ENCODE measurements at regions not wholly inside any gene's neighbourhood (a gene's known extent, or its start where the extent isn't known, plus 50 kb on each side); places are given as distances from the start of the nearest gene placed in this dataset.

- Histone ChIP-seq H3K27me3 (ENCODE audit: low read depth) (no peaks in the 10 kb centered on the region), H3K4me1 (no peaks in the 10 kb centered on the region), H3K36me3 (no peaks in the 10 kb centered on the region), H3K27ac (no peak overlapping the region), H3K4me3 (no peak overlapping the region), H3K9me3 (no peaks in the 10 kb centered on the region)
- TF ChIP-seq, protein P1, sequence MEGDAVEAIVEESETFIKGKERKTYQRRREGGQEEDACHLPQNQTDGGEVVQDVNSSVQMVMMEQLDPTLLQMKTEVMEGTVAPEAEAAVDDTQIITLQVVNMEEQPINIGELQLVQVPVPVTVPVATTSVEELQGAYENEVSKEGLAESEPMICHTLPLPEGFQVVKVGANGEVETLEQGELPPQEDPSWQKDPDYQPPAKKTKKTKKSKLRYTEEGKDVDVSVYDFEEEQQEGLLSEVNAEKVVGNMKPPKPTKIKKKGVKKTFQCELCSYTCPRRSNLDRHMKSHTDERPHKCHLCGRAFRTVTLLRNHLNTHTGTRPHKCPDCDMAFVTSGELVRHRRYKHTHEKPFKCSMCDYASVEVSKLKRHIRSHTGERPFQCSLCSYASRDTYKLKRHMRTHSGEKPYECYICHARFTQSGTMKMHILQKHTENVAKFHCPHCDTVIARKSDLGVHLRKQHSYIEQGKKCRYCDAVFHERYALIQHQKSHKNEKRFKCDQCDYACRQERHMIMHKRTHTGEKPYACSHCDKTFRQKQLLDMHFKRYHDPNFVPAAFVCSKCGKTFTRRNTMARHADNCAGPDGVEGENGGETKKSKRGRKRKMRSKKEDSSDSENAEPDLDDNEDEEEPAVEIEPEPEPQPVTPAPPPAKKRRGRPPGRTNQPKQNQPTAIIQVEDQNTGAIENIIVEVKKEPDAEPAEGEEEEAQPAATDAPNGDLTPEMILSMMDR (IDR thresholded peaks at IDR 0.05), result no peak
- no peak for ATAC-seq
- no peak for DNase-seq
- intact Hi-C loops (cut with DNase I), result no loop called here
Measured at GRCh38 chr10:76700241-76700640, 937.4 kb downstream of the KCNMA1 start.

DNA sequence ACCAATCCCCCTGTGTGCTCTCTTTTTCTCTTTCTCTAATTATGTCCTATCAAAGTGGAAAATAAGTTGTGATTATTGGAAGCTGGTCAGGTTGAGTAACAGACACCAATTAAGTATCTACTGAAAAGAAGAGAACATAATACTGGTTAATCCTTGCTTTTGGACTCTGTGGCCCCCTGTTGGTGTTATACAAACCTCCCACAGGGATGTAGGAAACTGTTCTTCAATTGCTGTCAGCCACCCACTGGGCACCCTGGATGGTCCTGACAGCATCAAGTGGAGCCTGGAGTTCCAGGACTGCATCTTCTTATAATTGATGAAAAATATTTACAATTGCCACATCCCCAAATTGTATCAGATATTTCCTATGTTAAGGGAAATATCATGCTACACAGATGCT lies 939.7 kb downstream of the KCNMA1 start:
- Histone ChIP-seq H3K4me3 (no peak overlapping the region), H3K9me3 (no peaks in the 10 kb centered on the region), H3K4me1 (no peaks in the 10 kb centered on the region), H3K27me3 (ENCODE audit: low read depth) (no peaks in the 10 kb centered on the region), H3K36me3 (no peaks in the 10 kb centered on the region), H3K27ac (no peak overlapping the region)
- ATAC-seq (no peak), DNase-seq (no peak)
- TF ChIP-seq, protein P1 (IDR thresholded peaks at IDR 0.05), result no peak
- intact Hi-C loops (cut with DNase I), result no loop called here

GRCh38 chr10:76695069-76695468 lies 942.5 kb downstream of the KCNMA1 start:
- Histone ChIP-seq H3K27me3 (ENCODE audit: low read depth) (no peaks in the 10 kb centered on the region), H3K9me3 (peaks cover 5% of the 10 kb centered on the region), H3K4me3 (no peak overlapping the region), H3K36me3 (no peaks in the 10 kb centered on the region), H3K27ac (no peak overlapping the region), H3K4me1 (no peaks in the 10 kb centered on the region)
- intact Hi-C loops (cut with DNase I), result no loop called here
- TF ChIP-seq, protein P1 (IDR thresholded peaks at IDR 0.05), result no peak
- ATAC-seq (no peak), DNase-seq (no peak)

- DNase-seq (no peak), ATAC-seq (no peak)
- Histone ChIP-seq H3K4me3 (no peak overlapping the region), H3K4me1 (no peaks in the 10 kb centered on the region), H3K36me3 (no peaks in the 10 kb centered on the region), H3K27ac (no peak overlapping the region), H3K27me3 (ENCODE audit: low read depth) (no peaks in the 10 kb centered on the region), H3K9me3 (peaks cover 2% of the 10 kb centered on the region)
- intact Hi-C loops (cut with DNase I), result no loop called here
- TF ChIP-seq, protein P1 (IDR thresholded peaks at IDR 0.05), result no peak
Measured at GRCh38 chr10:76686201-76686600, 951.4 kb downstream of the KCNMA1 start.

- ATAC-seq (no peak), DNase-seq (no peak)
- TF ChIP-seq, protein P1 (IDR thresholded peaks at IDR 0.05), result no peak
- H3K27me3 ChIP-seq (ENCODE audit: low read depth), result no peaks in the 10 kb centered on the region
- H3K27ac ChIP-seq, result no peak overlapping the region
- intact Hi-C loops (cut with DNase I), result no loop called here
- H3K4me1 ChIP-seq, result no peaks in the 10 kb centered on the region
- no peaks in the 10 kb centered on the region for H3K36me3 ChIP-seq
- H3K9me3 ChIP-seq, result no peaks in the 10 kb centered on the region
- H3K4me3 ChIP-seq, result no peak overlapping the region
Measured at GRCh38 chr10:76684968-76685367, 952.6 kb downstream of the KCNMA1 start.

DNA sequence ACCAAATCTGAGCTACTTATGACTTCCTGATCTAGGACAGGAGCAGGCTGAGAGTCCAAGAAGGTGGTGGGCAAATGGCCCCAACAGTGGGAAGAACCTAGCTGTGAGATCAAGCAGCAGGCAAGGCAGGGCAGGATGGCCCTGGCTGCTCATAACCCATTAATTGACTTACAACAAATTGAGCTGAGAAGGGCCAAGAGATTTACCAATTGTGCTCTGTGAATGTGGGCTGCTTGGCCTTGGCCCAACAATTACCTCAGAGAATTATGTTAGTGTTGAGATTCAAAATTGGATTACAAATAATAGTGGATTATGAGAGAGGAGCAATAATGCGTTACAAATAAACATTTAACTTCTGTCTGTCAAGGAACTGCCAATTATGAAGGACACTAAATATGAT lies 956.5 kb downstream of the KCNMA1 start:
- Histone ChIP-seq H3K4me3 (no peak overlapping the region), H3K36me3 (no peaks in the 10 kb centered on the region), H3K27me3 (ENCODE audit: low read depth) (no peaks in the 10 kb centered on the region), H3K27ac (no peak overlapping the region), H3K4me1 (no peaks in the 10 kb centered on the region), H3K9me3 (no peaks in the 10 kb centered on the region)
- intact Hi-C loops (cut with DNase I), result no loop called here
- ATAC-seq (no peak), DNase-seq (no peak)
- TF ChIP-seq, protein P1 (IDR thresholded peaks at IDR 0.05), result no peak
